ENCODE measurements at regions not wholly inside any gene's neighbourhood (a gene's known extent, or its start where the extent isn't known, plus 50 kb on each side); places are given as distances from the start of the nearest gene placed in this dataset.

DNA sequence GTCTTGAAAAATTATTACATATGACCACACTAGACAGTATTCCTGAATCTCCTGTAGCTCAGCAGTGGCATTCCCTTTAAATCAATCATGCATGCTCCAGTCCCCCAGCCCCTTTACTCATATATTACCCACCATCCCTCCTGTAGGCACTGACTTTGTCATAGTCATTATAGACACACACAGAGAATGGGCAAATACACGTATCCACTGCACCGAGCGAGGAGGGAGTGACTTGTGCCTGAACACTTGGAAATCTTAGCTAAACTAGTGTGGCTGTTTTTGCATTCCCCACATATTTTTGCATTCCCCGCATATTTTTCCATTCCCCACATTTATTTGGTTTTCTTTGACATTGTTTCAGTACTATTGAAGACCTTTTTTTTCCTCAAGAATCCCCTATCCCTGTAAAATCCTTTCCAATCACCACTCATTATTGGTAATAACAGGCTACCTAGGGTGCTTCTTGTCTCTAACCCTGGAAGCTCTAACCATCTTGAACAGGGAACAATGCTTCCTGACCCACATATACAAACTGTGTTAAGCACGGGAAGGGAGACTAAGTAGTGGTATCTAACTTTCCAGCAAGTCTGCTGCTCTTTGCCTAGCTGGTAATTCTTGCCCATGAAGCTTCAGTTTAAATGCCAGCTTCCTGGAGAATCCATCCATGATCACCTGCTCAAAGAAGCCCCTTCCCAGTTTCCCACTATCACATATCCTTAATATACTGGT is 534.4 kb upstream of the CAMK1G start:
- H3K27me3 Mint-ChIP-seq (ENCODE audit: insufficient read depth), result peaks cover under 1% of the 10 kb centered on the region; the same call in 1 of the 2 replicates
- peaks cover 12% of the 10 kb centered on the region; the same call in 1 of the 2 replicates for H3K9me3 Mint-ChIP-seq
- no peak overlapping the region; the same call in 1 of the 2 replicates for H3K4me3 Mint-ChIP-seq
- TF ChIP-seq CTCF (IDR thresholded peaks at IDR 0.05), result no peak
- no peak overlapping the region; the same call in 1 of the 2 replicates for H3K27ac Mint-ChIP-seq
- H3K4me1 Mint-ChIP-seq (ENCODE audit: low read depth), result peaks cover 25% of the 10 kb centered on the region; the same call in 1 of the 2 replicates
- peak; percentile 28 for DNase-seq
- H3K36me3 Mint-ChIP-seq (ENCODE audit: low read depth), result no peaks in the 10 kb centered on the region

GRCh38 chr1:209051570-209051969 is 531.9 kb upstream of the CAMK1G start:
- Mint-ChIP-seq H3K36me3 (ENCODE audit: low read depth) (no peaks in the 10 kb centered on the region), H3K27ac (no peak overlapping the region), H3K4me1 (ENCODE audit: low read depth) (peaks cover 18% of the 10 kb centered on the region; the same call in 1 of the 2 replicates), H3K27me3 (ENCODE audit: insufficient read depth) (peaks cover 3% of the 10 kb centered on the region; the same call in 1 of the 2 replicates), H3K9me3 (peaks cover 15% of the 10 kb centered on the region; the same call in 1 of the 2 replicates), H3K4me3 (no peak overlapping the region)
- TF ChIP-seq CTCF (IDR thresholded peaks at IDR 0.05), result no peak
- no peak for DNase-seq

GRCh38 chr1:209053587-209053986 is 529.9 kb upstream of the CAMK1G start:
- Mint-ChIP-seq H3K4me1 (ENCODE audit: low read depth) (peaks cover 11% of the 10 kb centered on the region; the same call in 1 of the 2 replicates), H3K9me3 (peaks cover 15% of the 10 kb centered on the region; the same call in 1 of the 2 replicates), H3K36me3 (ENCODE audit: low read depth) (no peaks in the 10 kb centered on the region), H3K4me3 (no peak overlapping the region), H3K27me3 (ENCODE audit: insufficient read depth) (peaks cover 3% of the 10 kb centered on the region; the same call in 1 of the 2 replicates), H3K27ac (no peak overlapping the region)
- TF ChIP-seq CTCF (IDR thresholded peaks at IDR 0.05), result no peak
- no peak for DNase-seq

DNA sequence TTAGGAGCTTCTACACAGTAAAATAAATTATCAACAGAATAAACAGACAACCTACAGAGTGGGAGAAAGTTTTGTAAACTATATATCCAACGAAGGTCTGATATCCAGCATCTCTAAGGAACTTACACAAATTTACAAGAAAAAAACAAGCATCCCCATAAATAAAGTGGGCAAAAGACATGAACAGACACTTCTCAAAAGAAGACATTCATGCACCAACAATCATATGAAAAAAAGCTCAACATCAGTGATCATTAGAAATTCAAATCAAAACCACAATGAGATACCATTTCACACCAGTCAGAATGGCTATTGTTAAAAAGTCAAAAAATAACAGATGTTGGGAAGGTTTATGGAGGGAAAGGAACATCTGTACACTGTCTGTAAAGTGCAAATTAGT is 526.4 kb upstream of the CAMK1G start:
- Mint-ChIP-seq H3K27me3 (ENCODE audit: insufficient read depth) (peaks cover 4% of the 10 kb centered on the region), H3K4me3 (no peak overlapping the region), H3K4me1 (ENCODE audit: low read depth) (no peaks in the 10 kb centered on the region), H3K36me3 (ENCODE audit: low read depth) (no peaks in the 10 kb centered on the region), H3K27ac (no peak overlapping the region), H3K9me3 (peaks cover 13% of the 10 kb centered on the region; the same call in 1 of the 2 replicates)
- no peak for TF ChIP-seq CTCF (IDR thresholded peaks at IDR 0.05)
- DNase-seq, result no peak

- TF ChIP-seq CTCF (IDR thresholded peaks at IDR 0.05), result no peak
- H3K36me3 Mint-ChIP-seq (ENCODE audit: low read depth), result no peaks in the 10 kb centered on the region
- peaks cover 8% of the 10 kb centered on the region; the same call in 1 of the 2 replicates for H3K9me3 Mint-ChIP-seq
- H3K4me1 Mint-ChIP-seq (ENCODE audit: low read depth), result no peaks in the 10 kb centered on the region
- no peak for DNase-seq
- H3K27me3 Mint-ChIP-seq (ENCODE audit: insufficient read depth), result peaks cover 4% of the 10 kb centered on the region
- no peak overlapping the region for H3K27ac Mint-ChIP-seq
- no peak overlapping the region for H3K4me3 Mint-ChIP-seq
Measured at GRCh38 chr1:209057901-209058300, 525.6 kb upstream of the CAMK1G start.

Measured in HFFc6 (cell line).